Caco-2 (cell line): ENCODE measurements at regions not wholly inside any gene's neighbourhood (a gene's known extent, or its start where the extent isn't known, plus 50 kb on each side); places are given as distances from the start of the nearest gene placed in this dataset.
A peak's percentile ranks its signal among the peaks of the same experiment; 100 is the strongest.

Experiments used
- BruUV-seq: library from RNA; stranded (reverse); fragments of 400-500 nt; replicated peaks from 2 replicates; lab custom pipeline; 2021; lab: Mats Ljungman, UMichigan
- CTCF ChIA-PET: fragments of 300-600 bp; sonication (Branson Sonifier 250); formaldehyde crosslinking; loops from one replicate; lab custom pipeline; 2022; ENCODE audit warnings: antibody characterized with exemption; lab: Charles Lee
- POLR2A ChIA-PET: fragments of 300-600 bp; sonication (Branson Sonifier 250); formaldehyde crosslinking; loops from one replicate; lab custom pipeline; 2022; ENCODE audit warnings: antibody characterized with exemption; lab: Charles Lee
- DNase-seq, 2 experiments: peaks; one replicate each; pipeline versions ENCODE4 v3.0.0 to v3.0.0-alpha.2; 2020 to 2022
- H3K27me3 ChIP-seq: replicated peaks from 2 replicates; pipeline ENCODE4 v1.6.0; 2011; ENCODE audit warnings: low read length; ENCODE audit not compliant: control insufficient read depth, insufficient read depth
- H3K36me3 ChIP-seq: 2 replicates; pipeline ENCODE4 v1.5.1; 2011; ENCODE audit warnings: low read length; ENCODE audit not compliant: control insufficient read depth, insufficient read depth
- H3K4me1 ChIP-seq: fragments of 250-450 bp; sonication (Bioruptor Pico); 2 replicates; pipeline ENCODE4 v1.5.1; 2020; ENCODE audit warnings: mild to moderate bottlenecking
- H3K4me3 ChIP-seq: 2 replicates; pipeline ENCODE4 v1.5.1; 2011; ENCODE audit warnings: low read depth, mild to moderate bottlenecking, control low read depth, low read length
- H3K9me3 ChIP-seq: fragments of 250-450 bp; sonication (Bioruptor Pico); 2 replicates; pipeline ENCODE4 v1.5.1; 2020; ENCODE audit warnings: mild to moderate bottlenecking, moderate library complexity
- H3K27ac Mint-ChIP-seq: one replicate; pipeline ENCODE4 v1.8.0; 2022; ENCODE audit warnings: mixed read lengths; ENCODE audit not compliant: unreplicated experiment
- H3K27me3 Mint-ChIP-seq: one replicate; pipeline ENCODE4 v1.8.0; 2022; ENCODE audit warnings: mixed read lengths; ENCODE audit not compliant: insufficient read depth, unreplicated experiment
- H3K36me3 Mint-ChIP-seq: one replicate; pipeline ENCODE4 v1.8.0; 2022; ENCODE audit warnings: mild to moderate bottlenecking, mixed read lengths; ENCODE audit not compliant: insufficient read depth, unreplicated experiment
- H3K4me1 Mint-ChIP-seq: one replicate; pipeline ENCODE4 v1.8.0; 2022; ENCODE audit warnings: low read depth, mixed read lengths; ENCODE audit not compliant: unreplicated experiment
- H3K4me3 Mint-ChIP-seq: one replicate; pipeline ENCODE4 v1.8.0; 2022; ENCODE audit warnings: mild to moderate bottlenecking, moderate library complexity, mixed read lengths; ENCODE audit not compliant: unreplicated experiment
- H3K9me3 Mint-ChIP-seq: one replicate; pipeline ENCODE4 v1.8.0; 2022; ENCODE audit warnings: mixed read lengths; ENCODE audit not compliant: unreplicated experiment
- CTCF ChIP-seq, 2 experiments: fragments of 200-600 bp in 1 of 2; IDR thresholded peaks; 1 replicate in 1 of 2; 2 replicates in 1 of 2; pipeline versions ENCODE4 v1.5.1 to v1.8.0; 2011 to 2022; ENCODE audit warnings: antibody characterized with exemption in 1 of 2, control low read depth in 1 of 2, inconsistent platforms in 1 of 2, low read depth in 1 of 2, low read length in 1 of 2, mild to moderate bottlenecking in 1 of 2, moderate library complexity in 1 of 2; ENCODE audit not compliant: insufficient read depth in 1 of 2, severe bottlenecking in 1 of 2, unreplicated experiment in 1 of 2
- intact Hi-C: fragments of 100-400 bp; cut with micrococcal nuclease; formaldehyde crosslinking; loops from one replicate; pipeline ENCODE4 v1.10.0; 2022; ENCODE audit not compliant: unreplicated experiment

GRCh38 chr10:111200505-111201186 lies 123.8 kb downstream of the ADRA2A start:
- Histone ChIP-seq H3K4me3 (no peak overlapping the region), H3K4me1 (no peaks in the 10 kb centered on the region), H3K36me3 (no peaks in the 10 kb centered on the region), H3K9me3 (no peaks in the 10 kb centered on the region), H3K27me3 (no peaks in the 10 kb centered on the region)
- peak; percentile 50 to 55 for DNase-seq
- no TSS peak for BruUV-seq
- Mint-ChIP-seq H3K27me3 (no peaks in the 10 kb centered on the region), H3K9me3 (no peaks in the 10 kb centered on the region), H3K27ac (no peak overlapping the region), H3K4me1 (peaks cover 6% of the 10 kb centered on the region), H3K36me3 (no peaks in the 10 kb centered on the region), H3K4me3 (peak overlapping the region; percentile 20)
- ChIA-PET POLR2A (no interaction called here), CTCF (interaction anchor here (1.4 kb wide), 1 partner anchor 124 kb away, joined by 7 read pairs; the partner anchor contains the start of gene ADRA2A)
- no peak for TF ChIP-seq CTCF (IDR thresholded peaks at IDR 0.05; ENCODE audit: insufficient read depth in 1 of 2, low read depth in 1 of 2, low read length in 1 of 2, severe bottlenecking in 1 of 2, unreplicated experiment in 1 of 2)
- intact Hi-C loops = loop anchor here (1.0 to 10.0 kb wide), 2 partner anchors 69 to 126 kb away; partner anchors contain the start of gene ADRA2A

GRCh38 chr10:111203615-111204014 lies 126.8 kb downstream of the ADRA2A start:
- no TSS peak for BruUV-seq
- CTCF ChIA-PET = no interaction called here
- Histone ChIP-seq H3K4me1 (no peaks in the 10 kb centered on the region), H3K9me3 (no peaks in the 10 kb centered on the region), H3K4me3 (no peak overlapping the region), H3K27me3 (no peaks in the 10 kb centered on the region), H3K36me3 (no peaks in the 10 kb centered on the region)
- no peaks in the 10 kb centered on the region for H3K36me3 Mint-ChIP-seq
- POLR2A ChIA-PET = no interaction called here
- no peaks in the 10 kb centered on the region for H3K27me3 Mint-ChIP-seq
- no peak overlapping the region for H3K4me3 Mint-ChIP-seq
- no peak for TF ChIP-seq CTCF (IDR thresholded peaks at IDR 0.05; ENCODE audit: insufficient read depth in 1 of 2, low read depth in 1 of 2, low read length in 1 of 2, severe bottlenecking in 1 of 2, unreplicated experiment in 1 of 2)
- H3K27ac Mint-ChIP-seq = no peak overlapping the region
- no peak for DNase-seq
- no peaks in the 10 kb centered on the region for H3K9me3 Mint-ChIP-seq
- H3K4me1 Mint-ChIP-seq = peaks cover 6% of the 10 kb centered on the region
- intact Hi-C loops = loop anchor here (10.0 kb wide), 1 partner anchor 129 kb away; the partner anchor contains the start of gene ADRA2A

GRCh38 chr10:111204838-111205237 lies 128.0 kb downstream of the ADRA2A start:
- Mint-ChIP-seq H3K36me3 (no peaks in the 10 kb centered on the region), H3K9me3 (no peaks in the 10 kb centered on the region), H3K4me1 (peaks cover 6% of the 10 kb centered on the region), H3K27ac (no peak overlapping the region), H3K4me3 (no peak overlapping the region), H3K27me3 (no peaks in the 10 kb centered on the region)
- CTCF ChIA-PET = no interaction called here
- Histone ChIP-seq H3K4me1 (no peaks in the 10 kb centered on the region), H3K27me3 (no peaks in the 10 kb centered on the region), H3K9me3 (no peaks in the 10 kb centered on the region), H3K36me3 (no peaks in the 10 kb centered on the region), H3K4me3 (no peak overlapping the region)
- POLR2A ChIA-PET = no interaction called here
- no peak for TF ChIP-seq CTCF (IDR thresholded peaks at IDR 0.05; ENCODE audit: insufficient read depth in 1 of 2, low read depth in 1 of 2, low read length in 1 of 2, severe bottlenecking in 1 of 2, unreplicated experiment in 1 of 2)
- DNase-seq = no peak
- intact Hi-C loops = loop anchor here (10.0 kb wide), 1 partner anchor 130 kb away; the partner anchor contains the start of gene ADRA2A
- BruUV-seq = no TSS peak
